ENCODE measurements at regions not wholly inside any gene's neighbourhood (a gene's known extent, or its start where the extent isn't known, plus 50 kb on each side); places are given as distances from the start of the nearest gene placed in this dataset.

- TF ChIP-seq, protein P1, sequence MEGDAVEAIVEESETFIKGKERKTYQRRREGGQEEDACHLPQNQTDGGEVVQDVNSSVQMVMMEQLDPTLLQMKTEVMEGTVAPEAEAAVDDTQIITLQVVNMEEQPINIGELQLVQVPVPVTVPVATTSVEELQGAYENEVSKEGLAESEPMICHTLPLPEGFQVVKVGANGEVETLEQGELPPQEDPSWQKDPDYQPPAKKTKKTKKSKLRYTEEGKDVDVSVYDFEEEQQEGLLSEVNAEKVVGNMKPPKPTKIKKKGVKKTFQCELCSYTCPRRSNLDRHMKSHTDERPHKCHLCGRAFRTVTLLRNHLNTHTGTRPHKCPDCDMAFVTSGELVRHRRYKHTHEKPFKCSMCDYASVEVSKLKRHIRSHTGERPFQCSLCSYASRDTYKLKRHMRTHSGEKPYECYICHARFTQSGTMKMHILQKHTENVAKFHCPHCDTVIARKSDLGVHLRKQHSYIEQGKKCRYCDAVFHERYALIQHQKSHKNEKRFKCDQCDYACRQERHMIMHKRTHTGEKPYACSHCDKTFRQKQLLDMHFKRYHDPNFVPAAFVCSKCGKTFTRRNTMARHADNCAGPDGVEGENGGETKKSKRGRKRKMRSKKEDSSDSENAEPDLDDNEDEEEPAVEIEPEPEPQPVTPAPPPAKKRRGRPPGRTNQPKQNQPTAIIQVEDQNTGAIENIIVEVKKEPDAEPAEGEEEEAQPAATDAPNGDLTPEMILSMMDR (IDR thresholded peaks at IDR 0.05; ENCODE audit: unreplicated experiment in 3 of 3): no peak
- no peak overlapping the region for H3K27ac Mint-ChIP-seq
- peaks cover 4% of the 10 kb centered on the region for H3K27me3 Mint-ChIP-seq (ENCODE audit: low read depth)
- no peaks in the 10 kb centered on the region for H3K4me1 Mint-ChIP-seq
- no peaks in the 10 kb centered on the region for H3K9me3 Mint-ChIP-seq
- no peaks in the 10 kb centered on the region for H3K36me3 Mint-ChIP-seq (ENCODE audit: low read depth)
- H3K4me3 Mint-ChIP-seq: no peak overlapping the region
Observed at GRCh38 chr16:26969589-26970231, 97.0 kb upstream of the C16orf82 start.

DNA sequence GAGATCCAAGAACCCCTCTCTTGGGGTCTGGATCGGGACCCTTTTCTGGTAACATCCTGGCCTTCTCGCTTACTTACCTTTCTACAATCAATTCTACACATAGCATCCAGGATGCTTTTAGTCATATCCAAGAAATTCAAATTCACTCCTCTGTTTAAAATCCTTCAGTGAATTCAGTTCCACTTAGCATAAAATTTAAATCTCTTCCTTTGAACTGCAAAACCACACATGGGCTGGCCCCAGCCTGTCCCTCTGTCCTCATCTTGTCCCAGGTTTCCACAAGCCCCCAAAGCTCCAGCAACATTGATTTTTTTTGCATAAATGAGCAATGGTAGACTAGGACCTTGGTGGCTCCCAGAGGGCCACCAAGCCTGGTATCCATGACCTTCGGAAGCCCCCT, 96.4 kb upstream of the C16orf82 start:
- H3K4me3 Mint-ChIP-seq: no peak overlapping the region
- H3K27me3 Mint-ChIP-seq (ENCODE audit: low read depth): peaks cover 7% of the 10 kb centered on the region
- no peaks in the 10 kb centered on the region for H3K4me1 Mint-ChIP-seq
- H3K27ac Mint-ChIP-seq: no peak overlapping the region
- TF ChIP-seq, protein P1 (IDR thresholded peaks at IDR 0.05; ENCODE audit: unreplicated experiment in 3 of 3): no peak
- H3K36me3 Mint-ChIP-seq (ENCODE audit: low read depth): no peaks in the 10 kb centered on the region
- H3K9me3 Mint-ChIP-seq: no peaks in the 10 kb centered on the region

DNA sequence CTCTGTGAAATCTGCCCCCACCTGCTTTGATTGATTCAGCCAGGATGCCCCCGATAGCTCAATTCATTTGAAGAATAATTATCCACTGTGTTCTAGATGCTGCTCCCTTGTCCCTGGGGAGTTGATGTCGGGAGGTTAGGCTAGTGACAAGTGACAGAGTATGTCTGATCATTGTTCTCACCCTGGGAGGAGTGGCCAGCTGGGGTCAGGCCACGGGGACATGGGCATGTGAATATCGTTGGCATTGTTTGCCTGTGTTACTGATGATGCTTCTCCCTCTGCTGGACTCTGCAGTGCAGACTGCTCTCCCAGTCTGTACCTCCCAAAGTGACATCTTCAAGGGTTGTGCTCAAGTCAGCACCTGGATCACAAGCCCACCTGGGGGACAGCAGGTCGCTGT, 89.9 kb upstream of the C16orf82 start:
- H3K27me3 Mint-ChIP-seq (ENCODE audit: low read depth): peaks cover 12% of the 10 kb centered on the region
- H3K27ac Mint-ChIP-seq: no peak overlapping the region
- no peaks in the 10 kb centered on the region for H3K9me3 Mint-ChIP-seq
- H3K36me3 Mint-ChIP-seq (ENCODE audit: low read depth): no peaks in the 10 kb centered on the region
- no peak overlapping the region for H3K4me3 Mint-ChIP-seq
- TF ChIP-seq, protein P1 (IDR thresholded peaks at IDR 0.05; ENCODE audit: unreplicated experiment in 3 of 3): no peak
- no peaks in the 10 kb centered on the region for H3K4me1 Mint-ChIP-seq

GRCh38 chr16:26981266-26981938, 85.3 kb upstream of the C16orf82 start:
- Mint-ChIP-seq H3K27me3 (ENCODE audit: low read depth) (peaks cover 5% of the 10 kb centered on the region), H3K27ac (no peak overlapping the region), H3K36me3 (ENCODE audit: low read depth) (no peaks in the 10 kb centered on the region), H3K4me3 (no peak overlapping the region), H3K4me1 (no peaks in the 10 kb centered on the region), H3K9me3 (no peaks in the 10 kb centered on the region)
- TF ChIP-seq, protein P1 (IDR thresholded peaks at IDR 0.05; ENCODE audit: unreplicated experiment in 3 of 3): no peak

- H3K4me3 Mint-ChIP-seq: no peak overlapping the region
- no peaks in the 10 kb centered on the region for H3K9me3 Mint-ChIP-seq
- H3K27ac Mint-ChIP-seq: no peak overlapping the region
- no peaks in the 10 kb centered on the region for H3K36me3 Mint-ChIP-seq (ENCODE audit: low read depth)
- TF ChIP-seq, protein P1 (IDR thresholded peaks at IDR 0.05; ENCODE audit: unreplicated experiment in 3 of 3): no peak
- no peaks in the 10 kb centered on the region for H3K4me1 Mint-ChIP-seq
- peaks cover 7% of the 10 kb centered on the region for H3K27me3 Mint-ChIP-seq (ENCODE audit: low read depth)
Observed at GRCh38 chr16:26982422-26982821, 84.3 kb upstream of the C16orf82 start.

DNA sequence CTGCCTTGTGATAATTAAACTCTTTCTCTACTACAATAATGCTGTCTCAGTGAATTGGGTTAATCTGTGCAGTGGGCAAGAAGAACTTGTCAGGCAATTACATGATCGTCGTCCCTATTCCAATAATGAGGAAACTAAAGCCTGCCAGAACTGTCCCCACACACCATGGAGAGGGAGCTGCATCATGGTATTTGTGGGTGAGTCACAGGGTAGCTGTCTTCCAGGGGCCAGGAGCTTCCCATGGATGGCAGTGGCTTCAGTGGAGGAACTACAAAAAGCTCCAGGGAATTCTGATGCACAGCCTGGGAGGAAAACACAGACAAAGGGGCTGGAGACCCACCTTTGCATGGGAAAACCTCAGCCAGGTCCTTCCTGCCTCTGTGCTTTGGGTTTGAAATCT, 83.3 kb upstream of the C16orf82 start:
- H3K4me3 Mint-ChIP-seq: no peak overlapping the region
- no peaks in the 10 kb centered on the region for H3K36me3 Mint-ChIP-seq (ENCODE audit: low read depth)
- H3K27me3 Mint-ChIP-seq (ENCODE audit: low read depth): peaks cover 11% of the 10 kb centered on the region
- H3K9me3 Mint-ChIP-seq: no peaks in the 10 kb centered on the region
- no peaks in the 10 kb centered on the region for H3K4me1 Mint-ChIP-seq
- TF ChIP-seq, protein P1 (IDR thresholded peaks at IDR 0.05; ENCODE audit: unreplicated experiment in 3 of 3): no peak
- H3K27ac Mint-ChIP-seq: no peak overlapping the region
